GM12874 (cell line): ENCODE measurements at regions not wholly inside any gene's neighbourhood (a gene's known extent, or its start where the extent isn't known, plus 50 kb on each side); places are given as distances from the start of the nearest gene placed in this dataset.

Experiments
- CTCF ChIP-seq: IDR thresholded peaks from 2 replicates; pipeline ENCODE4 v1.5.1; 2011; ENCODE audit warnings: low read depth, mild to moderate bottlenecking, control low read depth, low read length, moderate library complexity; ENCODE audit not compliant: insufficient read depth

GRCh38 chr5:93151121-93151520 lies 429.9 kb downstream of the NR2F1-AS1 start:
- TF ChIP-seq CTCF: no peak

GRCh38 chr5:93150311-93151012 lies 430.6 kb downstream of the NR2F1-AS1 start:
- no peak for TF ChIP-seq CTCF

GRCh38 chr5:93145767-93146166 lies 435.3 kb downstream of the NR2F1-AS1 start:
- TF ChIP-seq CTCF: no peak

GRCh38 chr5:93145019-93145418 lies 436.0 kb downstream of the NR2F1-AS1 start:
- no peak for TF ChIP-seq CTCF

- TF ChIP-seq CTCF: no peak
Measured at GRCh38 chr5:93141969-93142368, 439.1 kb downstream of the NR2F1-AS1 start.

- TF ChIP-seq CTCF: no peak
Measured at GRCh38 chr5:93130624-93131490, 450.2 kb downstream of the NR2F1-AS1 start.

- TF ChIP-seq CTCF: no peak
Measured at GRCh38 chr5:93126634-93127033, 454.4 kb downstream of the NR2F1-AS1 start.
